Dermis microvascular lymphatic vessel endothelial cell (primary cell): ENCODE measurements at regions not wholly inside any gene's neighbourhood (a gene's known extent, or its start where the extent isn't known, plus 50 kb on each side); places are given as distances from the start of the nearest gene placed in this dataset.

Experiments
- DNase-seq, 2 donors: peaks; one replicate each; pipeline versions ENCODE4 v3.0.0 to v3.0.0-alpha.2; 2010; ENCODE audit warnings: low read depth in 2 of 2

DNA sequence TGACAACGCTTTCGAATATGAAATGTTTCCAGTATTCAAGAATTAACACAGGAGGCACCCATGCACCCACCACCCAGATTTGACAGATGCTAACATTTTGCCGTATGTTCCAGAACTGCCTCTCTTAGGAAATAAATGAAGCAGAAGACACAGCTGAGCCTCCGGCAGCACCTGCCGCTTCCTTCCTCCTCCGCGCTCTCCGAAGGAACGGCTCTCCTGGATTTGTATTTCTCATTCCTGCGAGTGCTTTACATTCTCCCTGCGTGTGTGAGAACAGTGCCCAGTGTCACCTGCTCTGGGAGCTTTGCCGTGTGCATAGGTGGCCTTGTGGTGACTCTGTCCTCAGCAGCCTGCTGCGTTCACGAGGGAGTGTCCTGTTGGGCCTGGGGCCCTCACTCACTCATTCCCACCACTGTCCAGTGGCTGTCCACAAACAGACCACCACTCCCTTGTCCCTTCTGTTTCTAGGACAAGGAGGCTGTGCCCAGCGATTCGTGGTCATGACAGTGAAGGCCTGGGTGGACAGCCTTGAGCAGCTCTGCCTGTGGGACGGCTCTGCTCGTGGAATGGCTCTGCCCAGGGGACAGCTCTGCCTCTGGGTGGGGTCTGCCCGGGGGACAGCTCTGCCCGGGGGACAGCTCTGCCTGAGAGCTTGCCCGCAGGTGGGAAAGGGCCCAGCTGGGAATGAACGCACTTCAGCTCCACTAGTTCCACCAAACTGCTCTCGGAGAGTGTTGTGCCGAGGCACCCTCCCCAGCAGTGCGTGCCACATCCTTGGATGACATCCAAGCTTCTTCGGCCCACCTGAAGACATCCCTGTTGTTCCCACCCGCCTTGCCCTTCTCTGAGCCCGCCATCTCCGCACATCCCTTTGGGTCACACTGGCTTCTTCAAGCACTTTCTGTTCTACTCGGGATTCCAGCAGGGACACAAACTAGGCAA lies 170.5 kb upstream of the PPP1R26 start:
- DNase-seq: no peak

DNA sequence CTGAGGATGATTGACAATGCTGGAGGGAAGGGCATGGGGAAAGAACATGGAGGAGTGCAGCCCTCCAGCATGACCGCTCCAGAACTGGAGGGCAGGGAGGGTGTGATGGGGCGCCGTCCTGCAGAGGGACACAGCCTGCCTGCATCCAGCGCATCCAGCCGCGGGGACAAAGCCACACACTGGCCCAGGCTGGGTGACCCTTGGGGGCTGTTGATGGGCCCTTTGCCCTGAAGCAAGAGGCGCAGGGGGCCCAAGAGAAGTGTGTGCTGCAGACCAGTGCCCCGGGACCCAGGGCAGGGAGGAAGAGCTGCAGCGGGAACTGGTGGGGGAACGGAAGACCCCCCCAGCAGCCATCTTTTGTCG lies 169.8 kb upstream of the PPP1R26 start:
- no peak for DNase-seq

DNA sequence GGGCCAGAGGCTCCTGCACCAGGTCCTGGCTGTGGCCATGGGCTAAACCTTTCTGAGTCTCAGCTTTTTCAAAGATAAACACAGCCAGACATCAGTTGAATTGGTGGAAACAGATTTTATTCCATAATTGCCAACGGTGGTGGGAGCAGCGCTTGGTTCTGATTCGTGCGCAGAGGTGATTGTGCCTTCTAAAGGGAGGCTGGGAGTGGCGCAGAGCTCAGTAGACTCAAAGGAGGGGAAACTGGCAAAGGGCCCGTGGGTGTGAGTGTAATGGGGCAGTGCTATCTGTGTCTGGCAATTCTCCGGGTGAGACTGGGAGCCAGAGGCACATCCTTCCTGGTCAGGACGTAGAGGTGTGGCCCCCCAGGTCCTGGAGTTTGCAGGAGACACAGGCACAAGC lies 169.4 kb upstream of the PPP1R26 start:
- DNase-seq: no peak

DNA sequence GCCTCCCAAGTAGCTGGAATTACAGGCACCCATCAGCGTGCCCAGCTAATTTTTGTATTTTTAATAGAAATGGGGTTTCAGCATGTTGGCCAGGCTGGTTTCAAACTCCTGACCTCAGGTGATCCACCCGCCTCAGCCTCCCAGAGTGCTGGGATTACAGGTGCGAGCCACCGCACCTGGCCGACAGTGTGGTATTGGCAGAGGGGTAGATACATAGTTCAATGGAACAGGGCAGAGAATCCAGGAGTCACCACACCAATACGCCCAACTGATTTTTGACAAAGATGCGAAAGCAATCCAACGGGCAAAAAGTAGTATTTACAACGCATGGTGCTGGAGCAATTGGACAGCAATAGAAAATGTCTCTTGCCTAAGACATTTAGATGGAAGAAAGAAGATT lies 164.0 kb upstream of the PPP1R26 start:
- DNase-seq: no peak

DNA sequence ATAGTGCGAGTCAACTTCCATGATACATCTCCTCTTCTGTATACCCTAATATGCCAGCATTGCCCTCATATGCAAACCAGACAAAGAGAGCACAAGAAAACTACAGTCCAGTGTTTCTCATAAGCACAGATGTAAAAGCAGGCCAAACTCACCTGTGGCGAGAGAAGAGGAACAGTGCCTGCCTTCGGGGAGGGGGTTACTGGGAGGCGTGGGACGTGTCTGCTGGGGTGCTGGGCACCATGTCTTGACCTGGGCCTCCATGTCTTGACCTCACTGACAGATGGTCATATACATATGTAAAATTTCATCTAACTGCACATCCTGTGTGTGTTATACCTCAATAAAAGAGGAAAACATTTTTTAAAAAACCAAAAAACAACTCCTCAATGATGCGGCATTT lies 159.3 kb upstream of the PPP1R26 start:
- DNase-seq: no peak

DNA sequence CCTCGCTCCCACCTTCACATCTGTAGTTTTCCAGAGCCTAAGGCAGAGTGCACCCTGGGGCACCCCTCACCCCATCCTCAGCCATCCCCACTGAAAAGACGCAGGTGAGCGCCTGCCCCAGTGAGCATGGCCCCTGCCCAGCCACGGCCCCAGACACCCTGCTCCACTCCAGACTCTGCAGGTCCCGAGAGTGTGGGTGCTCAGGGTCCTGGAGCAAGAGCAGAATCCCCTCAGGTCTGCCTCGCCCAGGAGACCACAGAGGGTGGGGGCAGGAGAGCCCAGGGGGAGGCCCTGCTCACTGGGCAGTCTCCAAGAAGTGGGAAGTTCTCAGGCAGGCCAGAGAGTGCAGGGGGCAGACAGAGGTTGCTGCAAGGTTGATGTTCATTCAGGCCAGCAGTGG lies 158.6 kb upstream of the PPP1R26 start:
- DNase-seq: no peak

DNA sequence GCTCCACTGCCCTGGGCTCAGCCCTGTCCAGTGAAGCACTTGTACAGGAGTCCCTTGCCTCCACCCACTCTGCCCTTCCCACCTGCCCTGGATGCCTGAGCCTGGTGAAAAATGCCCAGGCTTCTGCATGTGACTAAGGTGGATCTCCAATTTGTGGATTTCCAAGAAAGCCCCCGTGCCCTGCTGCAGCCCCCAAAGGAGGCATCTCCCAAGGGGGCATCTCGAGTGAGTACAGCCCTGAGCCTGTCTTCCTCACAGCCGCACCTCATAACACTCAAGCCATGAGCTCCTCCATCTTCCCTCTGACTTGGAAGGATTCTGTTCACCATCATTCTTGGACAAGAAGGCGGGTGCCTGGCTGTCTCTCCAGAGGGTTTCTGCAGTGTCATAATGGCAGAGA lies 158.0 kb upstream of the PPP1R26 start:
- DNase-seq: no peak

DNA sequence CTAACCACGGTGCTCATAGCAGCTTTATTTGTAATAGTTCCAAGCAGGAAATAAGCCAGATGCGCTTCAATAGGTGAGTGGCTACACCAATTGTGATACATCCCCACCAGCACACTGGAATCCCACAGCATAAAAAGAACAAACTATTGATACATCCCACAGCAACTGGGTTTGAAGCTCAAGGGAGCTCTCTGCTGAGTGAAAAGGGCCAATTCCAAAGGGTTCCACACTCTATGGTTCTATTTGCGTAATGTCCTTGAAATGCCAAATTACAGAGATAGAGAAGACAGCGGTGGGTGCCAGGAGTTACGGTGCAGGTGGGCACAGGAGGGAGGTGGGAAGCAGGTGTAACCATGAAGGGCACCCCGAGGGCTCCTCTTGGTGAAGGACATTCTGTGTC lies 155.3 kb upstream of the PPP1R26 start:
- DNase-seq: no peak

DNA sequence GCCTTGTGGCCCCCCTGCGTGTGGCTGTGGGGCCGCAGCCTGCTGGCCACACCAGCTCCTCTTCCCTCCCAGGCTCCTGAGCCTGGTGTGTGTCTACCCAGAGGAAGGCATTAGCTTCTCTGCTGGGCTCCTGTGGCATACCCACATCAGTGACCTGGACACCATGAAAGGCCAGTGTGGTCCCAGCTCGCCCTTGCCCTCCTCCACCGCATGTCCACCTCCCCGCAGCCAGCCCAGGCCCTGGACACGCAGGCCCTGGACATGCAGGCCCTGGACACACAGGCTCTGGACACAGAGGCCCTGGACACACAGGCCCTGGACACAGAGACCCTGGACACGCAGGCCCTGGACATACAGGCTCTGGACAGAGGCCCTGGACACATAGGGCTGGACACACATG lies 153.4 kb upstream of the PPP1R26 start:
- no peak for DNase-seq

DNA sequence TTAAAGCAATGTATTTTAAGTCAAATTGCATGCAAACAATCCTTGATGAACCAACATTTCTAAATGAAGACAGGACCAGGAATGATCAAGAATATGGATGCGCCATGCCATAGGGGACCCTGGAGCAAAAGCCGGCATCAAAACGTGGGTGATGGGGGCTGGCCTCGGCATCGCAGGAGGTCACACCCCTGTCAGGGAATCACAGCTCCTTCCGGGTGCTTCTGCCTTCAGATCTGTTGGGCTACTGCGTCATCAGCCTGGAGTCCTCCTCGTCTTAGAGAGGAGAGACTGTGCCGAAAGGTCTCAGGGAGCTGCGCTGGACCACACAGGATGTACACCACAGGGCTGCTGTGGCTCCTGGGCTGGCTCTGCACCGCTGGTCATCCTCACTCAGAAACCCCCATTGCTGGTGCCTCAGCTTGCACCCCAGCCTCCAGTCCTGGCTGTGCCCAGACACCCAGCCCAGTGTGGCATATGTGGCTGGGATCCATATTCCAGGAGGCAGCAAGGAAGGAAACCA lies 152.9 kb upstream of the PPP1R26 start:
- DNase-seq: no peak

DNA sequence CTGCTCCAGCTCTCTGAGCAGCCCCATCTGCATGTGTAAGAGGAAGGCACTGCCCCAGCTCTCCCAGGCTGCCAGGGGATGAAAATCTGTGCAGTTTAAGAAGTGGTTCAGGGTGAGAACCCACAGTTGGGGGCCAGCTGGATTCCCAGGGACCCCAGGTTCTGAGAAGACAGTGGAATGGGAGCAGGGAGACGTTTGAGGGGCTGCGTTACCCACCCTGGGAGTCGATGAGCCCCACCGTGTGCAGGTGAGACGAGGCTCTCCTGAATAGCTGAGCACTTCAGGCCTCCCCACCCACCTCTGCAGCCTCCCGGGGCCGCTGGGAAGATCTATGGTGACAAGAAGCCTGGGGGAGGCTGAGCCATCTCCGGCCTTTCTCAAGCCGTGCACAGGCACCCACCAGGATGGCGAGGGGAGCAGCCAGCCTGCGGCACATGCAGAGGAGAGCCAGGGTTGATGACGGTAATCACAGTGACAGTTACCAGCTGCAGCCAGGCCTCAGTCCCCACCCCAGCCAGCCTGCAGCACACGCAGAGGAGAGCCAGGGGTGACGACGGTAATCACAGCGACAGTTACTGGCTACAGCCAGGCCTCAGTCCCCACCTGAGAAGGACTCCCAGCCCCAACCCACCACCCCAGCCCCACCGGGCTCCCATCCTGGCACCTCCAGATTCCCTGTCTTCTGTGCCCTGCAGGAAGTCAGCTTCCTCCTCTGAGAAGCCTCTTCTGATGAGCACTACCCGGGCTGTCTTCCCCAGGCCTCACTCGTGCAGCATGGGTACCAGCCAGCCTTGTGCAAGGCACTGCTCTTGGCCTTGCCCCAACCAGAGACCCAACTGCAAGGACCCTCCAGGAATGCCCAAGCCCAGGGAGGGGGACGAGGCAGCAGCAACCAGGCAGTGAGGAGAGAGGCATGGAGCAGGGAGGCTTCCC lies 150.8 kb upstream of the PPP1R26 start:
- no peak for DNase-seq

DNA sequence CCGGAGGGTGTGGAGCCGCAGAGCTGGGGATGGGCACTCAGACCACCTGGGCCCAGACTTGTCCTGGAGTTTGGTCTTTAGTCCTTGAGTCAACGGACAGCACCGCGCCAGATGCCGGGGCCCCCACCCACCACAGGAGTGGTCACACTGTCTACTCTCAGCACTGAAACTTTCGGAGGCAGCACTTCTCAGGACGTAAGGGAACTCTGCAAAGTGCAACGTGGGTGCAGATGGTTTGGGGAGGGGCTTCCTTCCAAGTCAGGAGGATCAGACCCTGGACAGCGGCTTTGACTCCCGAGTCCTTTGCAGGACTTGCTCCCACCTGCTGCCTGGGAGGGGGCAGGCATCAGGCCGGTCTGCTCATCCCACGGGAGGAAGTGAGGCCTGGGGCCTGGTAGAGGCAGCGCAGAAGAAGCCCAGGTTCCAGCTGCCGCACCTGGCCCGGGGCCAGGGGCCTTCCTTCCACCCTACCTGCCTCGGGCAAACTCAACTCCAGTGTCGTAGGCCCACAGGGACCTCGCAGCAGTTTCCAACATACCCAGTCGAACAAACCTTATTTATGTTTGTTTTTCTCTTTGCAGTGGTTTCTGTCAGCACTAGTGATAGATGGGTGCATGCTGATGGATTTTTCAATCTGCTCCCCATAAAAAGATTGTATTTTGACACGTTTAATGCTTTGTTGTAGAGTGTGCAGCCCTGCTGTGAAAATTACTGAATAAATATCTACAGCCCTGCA lies 149.8 kb upstream of the PPP1R26 start:
- DNase-seq: no peak

DNA sequence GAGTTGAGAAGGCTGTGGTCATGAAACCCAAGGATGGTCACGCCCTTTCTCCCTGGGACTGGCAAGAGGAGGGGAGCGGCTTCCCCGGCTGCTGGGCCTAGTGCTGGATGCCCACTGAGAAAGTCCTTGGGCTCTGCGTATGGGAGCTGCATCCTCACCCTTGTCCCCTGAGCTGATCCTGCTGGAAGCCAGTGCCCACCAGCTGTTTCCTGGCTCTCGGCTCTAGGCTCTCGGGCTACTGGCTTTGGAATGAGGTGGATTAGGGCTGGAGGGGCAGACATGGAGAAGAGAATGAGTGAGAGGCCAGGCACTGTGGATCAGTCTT lies 149.3 kb upstream of the PPP1R26 start:
- no peak for DNase-seq

DNA sequence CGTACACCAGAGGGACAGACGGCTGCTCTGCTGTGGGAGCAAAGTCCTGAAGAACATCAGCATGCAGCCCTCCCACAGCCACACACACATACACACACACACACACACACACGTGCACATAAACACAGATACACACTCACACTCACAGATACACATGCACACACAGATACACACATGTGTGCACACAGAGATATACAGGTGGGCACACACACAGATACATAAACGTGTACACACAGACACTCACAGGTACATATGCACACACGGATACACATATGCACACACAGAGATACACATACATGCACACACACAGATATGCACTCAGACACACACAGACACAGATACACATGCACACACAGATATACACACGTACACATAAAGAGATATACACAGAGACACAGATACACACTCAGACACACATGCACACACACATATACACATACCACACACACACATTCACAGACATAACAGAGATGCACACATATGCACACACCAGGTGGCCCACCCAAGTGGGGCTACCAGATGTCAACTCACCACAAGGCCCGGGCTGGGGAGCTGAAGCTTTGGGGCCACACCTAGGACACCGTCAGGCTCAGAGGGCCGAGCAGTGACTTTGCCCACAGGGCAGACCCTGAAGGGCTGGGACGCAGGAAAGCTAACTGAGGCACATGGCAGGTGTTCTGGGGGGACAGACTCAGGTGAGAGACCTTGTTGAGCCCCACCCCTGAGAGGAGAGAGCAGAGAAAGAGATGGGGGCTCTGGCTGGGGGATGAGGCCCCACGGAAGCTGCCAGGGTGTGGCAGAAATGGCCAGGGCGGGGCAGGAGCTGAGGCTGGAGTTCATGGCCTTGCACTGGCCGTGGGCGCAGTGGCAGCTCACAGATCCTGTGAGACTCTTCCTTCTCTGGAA lies 148.6 kb upstream of the PPP1R26 start:
- DNase-seq: no peak

DNA sequence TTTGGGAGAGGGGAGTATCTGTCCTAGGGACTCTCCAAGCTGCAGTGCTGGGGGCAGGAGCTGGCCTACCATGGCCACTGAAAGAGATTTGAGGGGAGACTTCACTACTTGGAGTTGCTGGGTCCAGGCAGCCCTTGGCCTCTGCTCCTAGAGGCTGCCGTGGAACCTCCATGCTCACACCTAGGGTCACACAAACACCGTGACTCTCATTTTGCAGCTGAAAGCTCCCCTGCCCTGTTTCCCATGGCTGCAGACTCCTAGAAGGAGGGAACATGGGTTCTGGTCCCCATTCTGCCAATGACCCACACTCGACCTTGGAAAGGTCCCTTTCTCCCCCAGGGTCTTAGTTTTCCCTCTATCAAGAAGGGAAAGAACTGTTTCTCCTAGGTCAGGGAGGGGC lies 147.1 kb upstream of the PPP1R26 start:
- no peak for DNase-seq

DNA sequence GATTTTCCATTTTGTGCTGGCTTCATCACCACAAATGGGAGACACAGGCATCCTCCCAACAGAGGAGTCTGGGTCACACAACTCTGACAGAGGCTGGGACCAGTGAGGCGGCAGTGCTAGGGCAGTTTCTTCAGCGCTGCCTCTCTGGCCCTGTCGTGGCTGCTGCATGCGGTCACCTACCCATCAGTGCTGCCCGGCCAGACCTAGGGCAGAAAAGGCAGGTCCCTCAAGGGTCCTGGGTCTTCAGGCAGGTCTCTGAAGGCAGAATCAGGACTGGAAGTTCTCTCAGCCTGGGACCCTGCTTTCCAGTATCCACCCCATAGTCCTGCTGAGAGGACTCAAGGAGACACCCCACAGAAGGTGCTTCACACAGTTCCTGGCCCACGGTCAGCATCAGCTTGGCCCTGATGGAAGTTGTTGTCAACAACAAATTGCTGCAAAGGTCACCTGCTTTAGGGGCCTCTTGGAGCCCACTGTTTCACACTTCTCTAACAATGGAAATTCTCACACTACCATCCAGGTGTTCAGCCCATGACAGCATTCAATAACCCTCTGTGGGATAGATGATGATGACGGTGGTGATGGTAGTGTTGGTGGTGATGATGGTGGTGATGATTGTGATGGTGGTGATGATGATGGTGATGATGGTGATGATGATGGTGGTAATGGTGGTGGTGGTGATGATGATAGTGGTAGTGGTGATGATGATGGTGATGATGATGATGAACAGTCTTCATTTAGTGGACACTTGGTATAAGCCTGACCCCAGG lies 146.4 kb upstream of the PPP1R26 start:
- DNase-seq: no peak

DNA sequence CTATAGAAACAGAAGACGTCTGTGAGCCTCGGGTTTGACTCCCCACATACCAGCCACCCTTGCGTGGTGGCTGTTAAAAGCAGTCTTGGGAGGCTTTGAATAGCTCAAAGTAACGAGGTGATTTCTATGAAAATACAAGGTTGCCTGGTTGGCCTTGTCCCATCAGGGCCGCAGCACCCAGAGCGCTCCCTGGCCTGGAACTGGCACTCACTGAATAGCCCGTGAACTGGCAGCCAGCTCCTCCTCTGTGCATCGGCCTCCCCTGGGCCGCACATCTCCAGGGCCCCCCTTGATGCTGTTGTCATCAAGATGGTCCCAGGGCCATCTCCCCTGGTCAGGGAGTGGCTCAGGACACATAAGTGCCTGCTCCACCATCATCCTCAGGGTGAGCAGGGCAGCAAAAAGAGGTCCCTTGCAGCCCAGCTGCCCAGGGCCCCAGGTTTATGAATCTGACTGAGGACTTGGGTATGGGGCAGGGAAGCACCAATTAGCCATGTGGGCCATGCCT lies 144.6 kb upstream of the PPP1R26 start:
- DNase-seq: no peak

DNA sequence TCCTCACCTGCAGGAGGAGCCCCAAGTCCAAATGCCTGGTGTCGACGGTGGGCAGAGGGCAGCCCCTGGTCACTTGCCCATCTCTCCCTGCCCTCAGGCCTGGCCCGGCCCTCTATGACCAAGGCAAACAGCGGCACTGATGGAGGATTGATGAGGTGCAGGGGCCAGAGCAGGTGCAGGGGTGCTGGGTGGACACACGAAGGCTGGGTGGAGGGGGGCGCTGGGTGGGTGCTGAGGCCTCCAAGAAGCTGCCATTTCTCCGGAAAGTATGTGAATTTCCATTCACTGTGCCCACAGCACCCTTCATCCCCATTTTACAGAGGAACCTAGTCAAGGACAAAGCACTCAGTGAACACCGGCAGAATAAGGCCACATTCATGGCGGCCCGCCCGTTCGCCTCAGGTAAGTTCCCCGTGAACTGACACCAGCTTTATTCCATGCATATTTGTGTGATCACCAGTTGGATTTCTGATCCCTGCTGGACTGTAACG lies 143.8 kb upstream of the PPP1R26 start:
- no peak for DNase-seq

DNA sequence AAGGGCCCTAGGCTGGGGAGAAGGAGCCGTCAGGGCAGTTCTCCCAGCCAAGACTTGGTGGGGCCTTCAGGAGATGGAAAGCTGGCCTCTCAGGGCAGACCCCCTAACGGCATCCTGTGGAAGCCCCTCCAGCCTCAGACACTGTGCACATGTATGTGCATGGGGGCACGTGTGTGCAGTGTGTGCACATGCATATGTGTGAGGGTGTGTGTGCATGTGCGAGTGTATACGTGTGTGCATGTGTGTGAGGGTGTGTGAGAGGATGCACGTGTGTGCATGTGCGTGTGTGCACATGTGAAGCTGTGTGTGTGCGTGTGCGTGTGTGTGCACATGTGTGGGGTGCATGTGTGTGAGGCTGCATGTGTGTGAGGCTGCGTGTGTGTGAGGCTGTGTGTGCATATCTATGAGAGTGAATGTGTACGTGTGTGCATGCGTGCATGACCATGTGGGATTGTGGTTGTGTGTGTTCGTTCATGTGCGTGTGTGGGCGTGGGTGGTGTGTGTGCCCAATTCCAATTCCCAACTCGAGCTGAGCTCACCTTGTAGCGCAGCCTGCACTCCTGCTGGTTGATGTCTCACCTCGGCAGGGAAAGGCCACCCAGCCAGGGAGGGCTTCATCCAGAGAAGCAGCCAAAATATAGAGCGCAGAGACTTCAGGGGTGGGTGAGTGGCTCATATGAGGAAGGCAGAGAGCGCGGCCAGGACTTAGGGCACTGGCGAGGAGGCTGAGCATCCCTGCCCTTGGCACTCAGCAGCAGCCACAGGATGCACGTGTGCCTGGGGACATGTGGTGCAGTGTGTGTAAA lies 142.7 kb upstream of the PPP1R26 start:
- DNase-seq: no peak
